ENCODE measurements at regions not wholly inside any gene's neighbourhood (a gene's known extent, or its start where the extent isn't known, plus 50 kb on each side); places are given as distances from the start of the nearest gene placed in this dataset.

DNA sequence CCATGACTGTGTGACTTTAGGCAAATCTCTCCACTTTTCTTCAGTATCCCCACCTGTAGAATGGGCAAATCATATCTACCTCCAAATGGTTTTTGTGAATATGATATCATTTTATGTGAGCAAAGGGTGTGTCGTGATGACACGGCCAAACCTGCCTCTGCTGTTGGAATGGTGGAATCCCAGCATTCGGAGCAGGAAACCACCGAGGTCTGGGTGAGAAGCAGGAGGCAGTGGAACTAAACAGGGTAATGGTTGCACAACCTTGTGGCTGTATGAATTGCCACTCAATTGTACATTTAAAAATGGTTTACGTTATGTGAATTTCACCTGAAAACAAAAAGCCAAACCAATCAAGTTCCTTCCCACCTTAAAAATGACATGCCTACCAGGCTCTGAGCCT is 131.4 kb upstream of the ZMIZ1 start:
- no peak for DNase-seq (ENCODE audit: low spot score)

DNA sequence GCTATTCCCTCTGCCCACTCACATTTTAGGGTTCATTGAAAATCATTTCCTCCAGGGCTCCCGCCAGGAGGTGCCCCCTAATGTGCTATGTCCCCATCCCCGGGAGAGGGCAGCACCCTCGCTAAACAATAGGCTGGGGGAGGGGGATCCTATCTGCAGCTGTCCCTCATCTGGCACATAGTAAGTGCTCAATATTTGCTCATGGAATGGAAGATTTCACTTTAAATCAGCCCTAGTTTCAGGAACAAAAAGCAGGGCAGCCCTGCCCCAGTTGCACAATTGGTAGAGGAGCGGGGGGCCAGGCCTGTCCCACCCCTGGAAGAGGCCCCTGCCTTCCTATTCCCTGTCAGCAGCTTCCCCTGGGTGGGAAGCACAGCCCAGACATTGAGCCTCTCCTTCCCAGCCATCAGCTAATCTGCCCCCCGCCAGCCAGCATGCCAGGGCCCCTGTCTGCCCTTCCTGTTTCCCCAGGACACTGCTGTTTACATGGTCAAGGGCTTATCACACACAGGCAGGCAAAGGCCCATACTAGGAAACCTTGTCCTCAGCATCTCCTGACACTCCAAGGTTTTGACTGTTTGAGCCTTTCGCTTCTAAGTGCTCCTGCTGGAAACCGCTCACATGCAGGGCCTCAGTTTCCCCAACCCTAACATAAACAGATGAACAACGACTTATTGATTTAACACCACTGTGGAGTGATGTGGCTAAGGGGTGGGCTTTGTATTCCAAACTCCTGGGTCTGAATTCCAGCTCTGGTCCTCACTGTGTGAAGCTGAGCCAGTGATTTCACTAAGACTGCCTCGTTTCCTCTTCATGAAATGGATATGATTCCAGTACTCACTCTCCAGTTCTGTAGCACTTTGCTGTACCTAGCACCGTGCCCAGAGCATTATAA is 130.7 kb upstream of the ZMIZ1 start:
- DNase-seq (ENCODE audit: low spot score): no peak

DNA sequence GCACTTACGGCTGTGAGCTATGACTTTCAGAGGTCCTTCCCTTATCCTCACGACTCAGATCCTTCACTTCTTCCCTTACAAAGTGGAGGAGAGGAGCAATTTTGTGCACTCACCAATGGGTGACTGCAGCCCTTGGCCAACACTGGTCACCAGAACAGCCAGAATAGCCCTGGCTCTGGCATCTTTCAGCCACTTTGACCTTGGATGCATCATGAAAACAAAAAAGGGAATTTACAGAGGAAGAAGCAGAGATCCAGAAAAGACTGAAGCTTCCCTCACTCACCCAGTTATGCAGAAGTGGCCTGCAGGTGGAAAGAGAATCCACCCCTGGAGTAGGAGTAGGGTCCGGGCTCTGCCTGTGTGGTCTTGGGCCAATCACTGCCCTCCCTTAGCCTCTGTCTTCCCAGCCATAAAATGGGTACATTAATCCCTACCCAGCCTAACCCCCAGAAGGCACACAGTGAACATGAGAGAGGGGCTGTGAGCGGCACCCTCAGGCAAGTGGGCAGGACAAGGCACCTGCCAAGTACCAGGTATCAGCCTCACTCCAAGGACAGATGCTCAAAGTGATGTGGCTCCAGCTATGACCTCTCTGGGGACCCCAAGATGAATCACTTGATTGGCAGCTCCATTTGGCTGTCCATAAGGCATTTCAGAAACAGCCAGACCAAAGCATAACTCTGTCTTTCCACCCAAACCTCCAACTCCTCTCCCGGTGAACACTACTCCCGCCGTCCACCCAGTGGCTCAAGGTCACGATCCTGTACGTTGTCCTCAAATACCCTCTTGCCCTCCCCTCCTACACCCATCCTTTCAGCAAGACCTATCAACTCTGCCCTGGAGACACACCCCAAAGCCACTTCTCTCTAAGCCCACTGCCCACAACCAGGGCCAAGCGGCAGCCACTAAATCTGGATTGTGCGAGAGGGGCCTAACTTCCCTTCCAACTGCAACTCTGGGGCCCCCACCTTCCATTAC is 129.8 kb upstream of the ZMIZ1 start:
- no peak for DNase-seq (ENCODE audit: low spot score)

DNA sequence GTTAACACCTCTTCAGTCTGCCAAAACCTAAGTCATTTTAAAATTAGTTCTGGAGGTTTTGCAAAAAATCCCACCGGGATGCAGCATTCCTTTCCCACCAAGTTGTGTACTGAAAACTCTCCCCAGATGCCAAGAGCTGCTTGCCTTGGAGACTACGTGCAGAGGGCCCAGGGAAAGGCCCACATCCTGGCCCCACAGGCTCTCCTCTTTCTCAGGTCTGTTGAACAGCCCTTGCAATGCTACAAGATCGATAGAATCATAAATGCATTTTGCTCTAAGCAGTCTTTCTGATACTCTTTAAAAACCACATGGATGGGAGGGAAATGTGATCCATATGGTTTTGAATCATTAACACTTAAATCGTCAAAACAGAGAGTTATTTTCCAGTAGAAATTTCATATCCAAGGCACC is 126.7 kb upstream of the ZMIZ1 start:
- no peak for DNase-seq (ENCODE audit: low spot score)

DNA sequence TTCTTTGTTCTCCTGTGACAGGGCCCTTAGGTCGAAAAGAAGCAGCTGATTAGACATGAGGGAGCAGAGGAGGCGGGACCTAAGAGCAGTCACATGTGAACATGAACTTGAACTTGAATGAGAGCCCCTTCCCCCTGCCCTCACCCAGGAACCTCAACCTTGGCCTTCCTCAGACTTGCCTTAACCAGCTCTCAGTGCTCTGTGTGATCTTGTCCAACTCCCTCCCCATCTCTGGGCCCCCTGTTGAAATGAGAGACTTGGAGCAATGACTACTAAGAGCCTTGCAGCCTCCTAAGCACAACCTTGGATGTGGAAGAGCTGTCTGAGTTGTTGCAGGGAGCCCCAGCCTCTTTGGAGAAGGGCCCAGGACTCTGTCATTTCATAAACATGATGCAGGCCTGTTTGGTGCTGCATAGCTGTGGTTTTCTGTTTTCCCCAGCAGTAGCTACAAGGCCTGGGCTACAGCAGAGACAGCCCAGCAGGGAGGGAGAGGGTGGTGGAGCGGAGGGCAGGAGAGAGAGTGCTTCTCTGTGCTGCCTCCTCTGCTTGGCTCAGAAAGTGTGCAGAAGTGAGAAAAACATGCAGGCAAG is 123.9 kb upstream of the ZMIZ1 start:
- DNase-seq (ENCODE audit: low spot score): peak; percentile 84

DNA sequence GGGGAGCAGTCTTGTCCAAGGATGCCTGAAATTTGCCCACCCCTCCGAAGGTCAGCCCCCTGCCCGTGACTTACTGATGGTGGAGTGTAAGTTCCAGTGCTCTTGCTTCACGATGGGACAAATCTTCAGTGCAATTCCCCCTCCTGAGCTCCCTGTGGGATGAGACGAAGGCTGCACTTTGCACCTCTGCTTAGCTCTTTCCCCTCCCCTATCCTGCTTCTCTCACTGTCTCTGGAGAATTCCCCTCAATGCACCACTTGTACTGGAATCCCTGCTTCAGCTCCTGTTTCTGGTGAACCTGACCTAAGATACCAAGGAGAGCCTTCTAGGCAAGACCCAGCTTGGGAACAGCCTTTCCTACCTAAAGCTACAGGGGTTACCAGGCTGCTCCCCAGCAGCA is 122.9 kb upstream of the ZMIZ1 start:
- no peak for DNase-seq (ENCODE audit: low spot score)

DNA sequence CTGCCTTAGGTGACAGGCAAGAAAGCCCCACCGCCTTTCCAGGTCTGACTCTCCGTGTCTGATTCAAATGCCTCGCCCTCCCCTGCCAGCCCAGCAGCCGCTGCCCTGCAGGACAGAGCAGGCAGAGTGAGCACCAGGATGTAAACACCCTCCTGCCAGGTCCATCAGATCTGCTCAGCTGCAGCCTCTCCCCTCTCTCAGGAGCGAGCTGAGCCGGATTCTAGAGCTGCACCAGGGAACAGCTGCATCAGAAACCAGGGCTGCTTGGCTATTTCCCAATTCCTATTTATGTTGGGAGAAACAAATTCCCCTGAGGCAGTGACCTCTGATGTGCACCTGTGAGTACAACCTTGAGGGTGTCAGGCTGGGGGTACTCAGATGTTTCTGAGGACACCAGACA is 121.5 kb upstream of the ZMIZ1 start:
- DNase-seq (ENCODE audit: low spot score): no peak

DNA sequence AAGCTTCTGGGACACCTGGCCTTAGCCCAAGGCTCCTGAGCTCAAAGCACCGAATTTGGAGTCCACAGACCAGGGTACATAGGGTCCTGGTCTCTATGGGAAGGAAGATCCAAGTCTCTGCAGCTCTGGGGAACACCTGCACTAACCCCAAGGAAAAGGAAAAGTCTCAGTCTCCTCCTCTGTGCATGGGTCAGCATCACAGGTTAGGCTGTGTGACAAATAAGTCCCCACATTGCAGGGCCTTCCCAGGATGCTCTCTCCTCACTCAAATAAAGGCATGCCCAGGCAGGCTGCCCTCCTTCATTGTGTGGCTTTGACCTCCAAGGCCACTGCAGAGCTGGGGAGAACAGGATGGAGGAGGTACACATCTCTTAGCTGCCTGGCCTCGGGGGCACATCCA is 121.0 kb upstream of the ZMIZ1 start:
- no peak for DNase-seq (ENCODE audit: low spot score)

DNA sequence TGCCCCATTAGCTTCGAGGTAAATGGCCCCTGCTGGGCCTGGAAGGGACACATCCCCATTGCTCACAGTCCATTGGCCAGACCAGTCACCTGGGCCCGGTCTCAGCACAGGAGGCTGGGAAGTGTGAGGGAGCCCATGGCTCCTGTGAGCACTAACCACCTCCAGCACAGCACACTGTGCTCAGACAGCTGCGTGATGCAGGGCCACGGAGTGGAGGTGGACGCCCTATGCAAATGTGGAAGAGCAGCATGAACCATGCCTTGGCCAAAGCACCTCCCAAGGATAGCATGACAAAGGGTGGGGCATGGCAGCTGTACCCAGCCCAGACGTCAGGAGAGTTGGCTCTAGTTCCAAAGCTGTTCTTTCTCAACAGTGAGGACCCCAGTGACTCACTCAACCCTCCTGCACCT is 120.1 kb upstream of the ZMIZ1 start:
- DNase-seq (ENCODE audit: low spot score): no peak

DNA sequence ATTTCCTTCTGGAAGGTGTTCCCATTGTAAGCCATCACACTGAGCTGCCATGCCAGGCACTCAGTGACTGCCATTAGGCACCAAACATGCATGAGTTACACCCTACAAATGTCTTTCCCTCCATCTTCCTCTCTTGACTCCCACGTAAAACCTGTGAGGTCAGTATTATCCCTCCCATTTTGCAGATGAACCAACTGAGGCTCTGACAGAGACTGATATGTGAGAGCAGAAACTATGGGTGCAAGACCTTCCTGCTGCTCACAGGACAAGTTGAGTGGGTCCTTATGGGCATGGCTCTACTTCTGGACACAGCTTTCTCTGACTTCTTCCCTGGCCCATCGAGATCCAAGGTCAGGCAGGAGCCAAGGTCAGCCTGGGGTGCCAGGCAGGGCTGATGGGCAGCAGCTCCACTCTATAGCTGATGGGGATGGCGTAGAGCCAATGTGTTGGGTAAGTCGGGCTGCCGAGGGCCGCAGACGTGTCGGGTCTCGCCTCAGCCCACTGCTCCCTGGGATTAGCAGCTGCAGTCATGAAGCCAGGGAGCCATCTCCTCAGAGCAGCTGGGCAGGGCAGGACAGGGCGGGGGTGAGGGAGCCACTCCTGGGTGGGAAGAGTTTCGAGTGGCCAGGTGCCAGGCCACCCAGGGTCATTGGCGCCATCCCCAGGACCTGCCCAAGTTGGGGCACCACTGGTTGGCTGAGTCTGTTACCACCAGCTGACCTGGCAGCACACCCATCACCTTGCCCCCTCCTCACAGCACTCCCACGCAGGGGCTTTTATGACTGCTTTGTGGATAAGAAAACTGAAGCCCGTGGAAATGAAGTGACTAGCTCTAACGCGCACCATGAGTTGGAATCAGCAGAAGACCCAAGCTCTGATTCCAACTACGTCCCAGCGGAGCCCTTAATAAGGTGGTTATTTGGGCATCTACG is 117.8 kb upstream of the ZMIZ1 start:
- no peak for DNase-seq (ENCODE audit: low spot score)

DNA sequence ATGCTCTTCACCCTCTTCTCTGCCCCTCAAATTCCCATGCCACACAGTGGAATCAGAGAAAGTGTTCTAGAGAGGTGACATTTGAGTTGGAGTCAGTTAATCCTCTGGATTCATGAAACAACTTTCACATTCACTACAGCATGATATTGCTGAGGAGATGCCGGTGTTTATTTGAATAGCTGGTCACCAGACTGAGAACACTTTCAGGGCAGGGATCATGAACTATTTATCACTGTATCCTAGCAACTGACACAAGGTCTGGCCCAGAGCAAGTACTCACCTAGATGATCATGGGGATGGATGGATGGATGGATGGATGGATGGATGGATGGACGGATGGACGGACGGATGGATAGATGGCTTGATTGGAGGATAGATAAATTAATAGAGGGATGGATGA is 116.7 kb upstream of the ZMIZ1 start:
- no peak for DNase-seq (ENCODE audit: low spot score)

DNA sequence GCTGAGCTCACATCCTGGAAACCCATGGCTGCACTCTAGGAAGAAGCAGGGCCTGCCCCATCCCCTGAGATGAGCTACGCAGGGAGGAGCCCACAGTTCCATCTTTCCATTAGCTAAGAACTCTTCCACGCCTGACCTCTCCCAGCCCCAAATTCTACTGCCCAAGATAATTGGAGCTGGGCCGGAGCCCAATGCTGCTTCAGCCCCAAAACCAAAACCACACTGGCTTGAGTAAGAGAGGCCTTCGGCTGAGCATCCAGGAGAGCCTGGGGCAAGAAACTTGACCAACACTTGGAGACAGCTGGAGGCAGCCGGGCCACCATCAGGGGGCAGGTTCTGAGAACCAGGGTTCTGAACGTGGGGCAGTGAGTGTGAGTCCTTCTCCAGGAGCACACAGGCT is 116.1 kb upstream of the ZMIZ1 start:
- peak; percentile 80 for DNase-seq (ENCODE audit: low spot score)

DNA sequence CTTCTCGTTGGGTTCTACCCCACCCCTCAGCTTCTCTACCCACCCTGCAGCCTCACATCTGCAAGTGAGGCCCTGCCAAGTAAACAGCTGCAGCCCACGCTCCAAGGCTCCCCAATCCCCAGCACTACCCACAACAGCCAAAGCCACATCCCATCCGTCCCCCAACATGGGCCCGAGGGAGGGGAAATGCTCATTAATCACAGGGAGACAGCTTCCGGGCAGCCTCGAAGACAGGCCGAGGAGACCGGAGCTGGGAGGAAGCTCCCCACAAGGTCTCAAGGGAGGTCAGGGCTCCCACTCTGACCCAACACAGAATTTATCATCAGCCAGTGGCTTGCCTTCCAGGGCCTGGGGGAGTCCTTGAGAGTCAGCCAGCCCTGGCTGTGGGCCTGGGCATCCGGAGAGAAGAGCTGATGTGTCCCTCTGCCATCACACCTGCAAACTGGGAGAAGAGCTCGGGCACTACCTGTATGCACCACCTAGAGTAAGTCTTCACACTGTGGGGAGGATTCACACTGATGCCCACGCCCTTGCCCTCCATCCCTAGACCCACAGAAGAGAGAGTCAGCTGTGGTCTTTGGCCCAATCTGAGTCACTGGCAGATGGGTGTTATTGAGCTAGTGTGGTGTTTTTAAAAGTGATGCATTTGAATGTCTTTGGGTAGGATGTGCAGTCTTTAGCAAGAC is 115.5 kb upstream of the ZMIZ1 start:
- DNase-seq (ENCODE audit: low spot score): no peak

DNA sequence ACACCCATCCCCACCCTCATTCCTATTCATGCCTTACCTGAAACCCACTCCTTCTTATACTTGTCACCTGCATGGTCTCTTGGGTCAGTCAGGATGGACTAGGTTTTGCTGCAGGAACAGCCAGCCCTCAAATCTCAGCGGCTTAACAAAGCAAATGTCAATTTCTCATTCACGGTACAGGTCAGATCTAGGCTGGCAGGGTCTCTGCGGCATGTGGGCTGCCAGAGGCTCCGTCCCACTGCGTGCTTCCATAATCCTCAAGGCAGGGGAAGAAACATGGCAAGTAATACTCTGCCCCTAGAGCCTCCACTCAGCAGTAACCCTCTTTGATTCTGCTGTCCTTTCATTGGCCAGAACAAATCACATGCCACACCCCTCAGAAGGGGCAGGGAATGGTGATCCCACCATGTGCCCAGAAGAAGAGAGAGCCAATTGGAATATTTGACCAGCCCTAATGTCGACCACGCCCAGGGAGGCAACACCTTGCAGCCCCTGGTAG is 114.9 kb upstream of the ZMIZ1 start:
- DNase-seq (ENCODE audit: low spot score): no peak

DNA sequence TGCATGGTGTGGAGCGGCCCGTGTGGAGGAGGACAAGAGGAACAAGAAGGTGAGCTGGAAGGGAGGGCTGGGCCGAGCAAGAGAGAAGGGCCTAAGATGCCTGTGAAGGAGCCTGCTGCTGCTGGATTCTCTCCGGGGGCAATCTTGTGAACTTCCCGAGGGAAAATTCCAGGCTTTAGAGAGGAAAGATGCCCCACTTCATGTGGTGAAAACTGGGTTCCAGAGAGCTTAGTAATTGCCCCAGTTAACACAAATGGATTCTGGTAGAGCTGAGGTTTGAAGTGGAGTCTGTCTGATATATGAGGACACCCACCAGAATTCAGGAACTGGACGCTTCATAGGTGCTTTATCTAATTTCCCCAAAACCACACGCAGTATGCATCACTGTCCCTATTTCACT is 114.1 kb upstream of the ZMIZ1 start:
- no peak for DNase-seq (ENCODE audit: low spot score)

DNA sequence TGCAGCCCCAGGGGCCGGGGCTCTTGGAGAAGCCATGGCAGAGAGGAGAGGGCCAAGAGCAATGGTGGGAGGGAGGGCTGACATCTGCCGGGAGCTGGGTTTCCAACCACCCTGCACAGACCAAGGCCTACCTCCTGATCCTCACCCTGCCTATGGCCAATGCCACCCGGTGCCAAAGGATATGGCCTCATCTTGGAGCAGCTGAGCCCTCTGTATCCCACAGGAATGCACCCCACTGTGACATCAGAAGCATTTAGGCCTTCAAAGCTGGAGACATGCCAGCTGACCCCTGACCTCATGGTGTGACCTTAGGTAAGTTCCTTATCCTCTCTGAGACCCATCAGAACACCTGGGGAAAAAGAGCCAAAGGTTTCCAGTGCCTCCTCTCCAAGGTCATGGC is 113.6 kb upstream of the ZMIZ1 start:
- DNase-seq (ENCODE audit: low spot score): no peak

DNA sequence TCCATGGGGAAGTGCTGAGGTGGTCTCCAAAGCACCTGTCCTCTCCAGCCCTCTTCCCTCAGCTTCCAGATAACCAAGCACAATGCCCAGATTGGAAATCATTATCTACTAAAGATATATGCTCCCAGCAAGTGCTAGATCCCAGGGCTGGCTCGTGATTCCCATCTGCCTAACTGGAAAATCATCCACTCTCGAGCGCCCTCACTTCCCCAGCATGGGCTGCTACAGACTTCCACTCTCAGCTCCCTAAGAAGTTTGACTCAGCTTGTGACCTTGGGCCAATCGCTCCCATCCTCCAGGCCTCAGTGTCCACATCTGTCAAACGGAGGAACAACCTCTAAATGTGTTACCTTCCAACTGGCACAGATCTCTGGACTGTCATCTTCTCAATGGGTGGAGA is 112.4 kb upstream of the ZMIZ1 start:
- DNase-seq (ENCODE audit: low spot score): no peak

DNA sequence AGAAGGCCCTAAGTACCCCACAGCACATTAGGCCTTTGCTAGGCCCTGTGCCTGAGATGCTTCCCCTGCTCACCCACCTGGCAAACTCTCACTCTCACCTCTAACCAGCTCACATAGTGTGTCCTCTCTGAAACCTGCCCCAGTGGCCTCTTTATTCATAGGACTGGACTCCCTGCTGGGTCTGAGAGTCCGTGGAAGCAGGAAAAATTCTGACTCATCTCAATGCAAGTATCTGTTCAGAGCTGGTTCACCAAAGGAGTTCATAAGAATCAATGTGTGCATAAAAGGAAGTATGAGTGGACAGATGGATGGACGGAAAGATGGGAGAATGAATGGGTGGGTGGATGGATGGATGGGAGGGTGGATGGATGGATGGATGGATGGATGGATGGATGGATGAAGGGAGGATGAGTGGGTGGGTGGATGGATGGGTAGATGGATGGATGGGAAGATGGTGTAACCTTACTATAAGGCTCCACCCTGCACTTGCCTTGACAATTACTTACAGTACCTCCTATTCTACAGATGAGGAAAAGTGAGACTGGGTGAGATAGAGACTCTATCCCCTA is 111.2 kb upstream of the ZMIZ1 start:
- no peak for DNase-seq (ENCODE audit: low spot score)

DNA sequence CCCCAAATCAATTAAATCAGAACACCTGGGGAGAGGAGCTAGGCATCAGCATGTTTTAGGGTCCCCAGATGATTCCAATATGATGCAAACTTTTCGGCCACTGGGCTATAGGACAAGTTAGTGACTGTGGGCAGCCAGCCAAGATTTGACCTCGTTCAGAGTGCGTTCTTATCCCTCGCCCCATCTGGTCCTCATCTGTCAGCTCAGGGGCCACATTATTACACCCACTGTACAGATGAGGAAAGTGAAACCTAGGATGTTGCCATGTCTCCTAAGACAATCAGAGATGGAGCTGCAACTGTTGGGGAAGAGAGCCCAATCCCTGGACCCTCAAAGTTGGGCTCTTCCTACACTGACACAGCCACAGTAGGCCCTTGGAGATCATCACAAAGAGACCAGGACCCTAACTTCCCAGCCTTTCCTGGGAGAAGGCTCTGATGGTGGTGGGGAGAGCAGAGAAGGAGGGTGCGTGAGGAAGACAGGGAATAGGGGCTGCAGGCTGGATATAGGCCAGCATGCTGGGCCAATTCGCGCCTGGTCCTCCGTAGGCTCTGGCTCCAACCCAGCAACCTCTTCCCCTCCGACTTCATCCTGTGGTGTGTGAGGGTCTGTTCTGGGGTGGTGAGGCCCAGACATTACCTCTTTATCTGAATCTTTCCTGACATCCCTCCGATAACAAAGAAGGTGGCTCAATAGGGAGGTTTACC is 109.4 kb upstream of the ZMIZ1 start:
- DNase-seq (ENCODE audit: low spot score): no peak

DNA sequence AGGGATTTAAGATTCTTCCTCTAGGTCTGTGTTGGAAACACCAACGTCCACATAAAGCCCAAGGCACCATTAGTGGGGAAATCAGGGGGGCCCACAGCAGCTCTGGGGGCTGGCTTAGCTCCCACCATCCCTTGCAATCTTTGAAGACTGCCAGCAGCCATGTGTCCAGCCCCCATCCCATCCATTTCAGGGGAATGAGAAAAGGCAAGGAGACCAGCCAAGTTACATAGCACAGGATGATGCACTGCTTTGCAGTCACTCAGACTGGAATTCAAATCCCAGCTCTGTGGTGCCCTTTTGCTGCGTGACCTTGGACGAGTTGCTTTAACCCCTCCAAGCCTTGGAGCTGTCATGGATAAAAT is 108.9 kb upstream of the ZMIZ1 start:
- no peak for DNase-seq (ENCODE audit: low spot score)
